ENCODE measurements at regions not wholly inside any gene's neighbourhood (a gene's known extent, or its start where the extent isn't known, plus 50 kb on each side); places are given as distances from the start of the nearest gene placed in this dataset.

- no TSS peak for BruUV-seq (replicated peaks)
- CTCF ChIA-PET = no interaction called here
Measured at GRCh38 chr9:95645579-95645978, 128.8 kb upstream of the PTCH1 start.

DNA sequence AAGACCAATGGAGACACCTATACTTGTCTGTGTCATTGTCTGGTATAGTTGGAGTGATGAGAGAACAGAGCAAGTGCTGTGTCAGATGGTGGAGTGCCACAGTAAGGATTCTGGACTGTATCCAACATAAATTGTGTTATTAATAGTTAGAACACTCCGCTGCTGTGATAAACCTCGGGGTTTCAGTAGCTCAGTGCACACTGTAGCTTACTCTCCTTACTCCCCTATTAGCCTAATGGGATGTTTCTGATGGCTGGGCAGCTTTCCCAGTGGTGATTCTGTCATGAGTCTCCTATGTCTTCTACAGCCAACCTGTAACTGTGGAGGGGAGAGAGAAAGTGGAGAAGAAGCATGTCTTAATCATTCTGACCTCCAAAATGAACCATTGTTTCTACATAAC, 127.6 kb upstream of the PTCH1 start:
- no peaks in the 10 kb centered on the region for H3K79me2 ChIP-seq (ENCODE audit: low read length)
- H3K9me3 ChIP-seq (ENCODE audit: low read length) = no peaks in the 10 kb centered on the region
- POLR2A ChIA-PET (ENCODE audit: unreplicated experiment) = no interaction called here
- no peaks in the 10 kb centered on the region for H3K36me3 ChIP-seq (ENCODE audit: low read depth, low read length)
- H3K9me2 ChIP-seq (replicated peaks; ENCODE audit: low read length) = no peaks in the 10 kb centered on the region
- no peak for TF ChIP-seq EZH2 (IDR thresholded peaks at IDR 0.05; ENCODE audit: low read length, unreplicated experiment)
- TF ChIP-seq, protein P1, sequence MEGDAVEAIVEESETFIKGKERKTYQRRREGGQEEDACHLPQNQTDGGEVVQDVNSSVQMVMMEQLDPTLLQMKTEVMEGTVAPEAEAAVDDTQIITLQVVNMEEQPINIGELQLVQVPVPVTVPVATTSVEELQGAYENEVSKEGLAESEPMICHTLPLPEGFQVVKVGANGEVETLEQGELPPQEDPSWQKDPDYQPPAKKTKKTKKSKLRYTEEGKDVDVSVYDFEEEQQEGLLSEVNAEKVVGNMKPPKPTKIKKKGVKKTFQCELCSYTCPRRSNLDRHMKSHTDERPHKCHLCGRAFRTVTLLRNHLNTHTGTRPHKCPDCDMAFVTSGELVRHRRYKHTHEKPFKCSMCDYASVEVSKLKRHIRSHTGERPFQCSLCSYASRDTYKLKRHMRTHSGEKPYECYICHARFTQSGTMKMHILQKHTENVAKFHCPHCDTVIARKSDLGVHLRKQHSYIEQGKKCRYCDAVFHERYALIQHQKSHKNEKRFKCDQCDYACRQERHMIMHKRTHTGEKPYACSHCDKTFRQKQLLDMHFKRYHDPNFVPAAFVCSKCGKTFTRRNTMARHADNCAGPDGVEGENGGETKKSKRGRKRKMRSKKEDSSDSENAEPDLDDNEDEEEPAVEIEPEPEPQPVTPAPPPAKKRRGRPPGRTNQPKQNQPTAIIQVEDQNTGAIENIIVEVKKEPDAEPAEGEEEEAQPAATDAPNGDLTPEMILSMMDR (conservative IDR thresholded peaks at IDR 0.05; ENCODE audit: low read depth, low read length) = no peak
- TF ChIP-seq EZH2phosphoT487 (IDR thresholded peaks at IDR 0.05; ENCODE audit: borderline replicate concordance, low read length) = no peak
- no peaks in the 10 kb centered on the region for H3K4me1 ChIP-seq (ENCODE audit: insufficient read depth, low read length)
- no peak for ATAC-seq
- intact Hi-C loops (cut with micrococcal nuclease) = no loop called here
- no peaks in the 10 kb centered on the region for H4K20me1 ChIP-seq (ENCODE audit: low read length)
- no peak overlapping the region for H3K4me2 ChIP-seq (ENCODE audit: low read length)
- no peak overlapping the region for H3K4me3 ChIP-seq (ENCODE audit: low read length)
- CTCF ChIA-PET = no interaction called here
- no peaks in the 10 kb centered on the region for H3F3A ChIP-seq (ENCODE audit: low read length, unreplicated experiment)
- no peak overlapping the region for H3K9ac ChIP-seq (ENCODE audit: low read length)
- no TSS peak for BruUV-seq (replicated peaks)
- H2AFZ ChIP-seq (ENCODE audit: low read length) = no peak overlapping the region
- DNase-seq = no peak
- H3K27ac ChIP-seq (ENCODE audit: low read length) = no peak overlapping the region
- peaks cover 14% of the 10 kb centered on the region for H3K27me3 ChIP-seq (ENCODE audit: low read length)

More at GRCh38 chr9:95645579-95645978, 128.8 kb upstream of the PTCH1 start:
- Histone ChIP-seq H3F3A (ENCODE audit: low read length, unreplicated experiment) (no peaks in the 10 kb centered on the region), H3K9me2 (replicated peaks; ENCODE audit: low read length) (no peaks in the 10 kb centered on the region), H3K27me3 (ENCODE audit: low read length) (peaks cover 2% of the 10 kb centered on the region; the same call in 1 of the 2 replicates), H3K4me3 (ENCODE audit: low read length) (no peak overlapping the region), H3K79me2 (ENCODE audit: low read length) (no peaks in the 10 kb centered on the region), H3K36me3 (ENCODE audit: low read depth, low read length) (no peaks in the 10 kb centered on the region), H3K4me2 (ENCODE audit: low read length) (no peak overlapping the region), H3K9me3 (ENCODE audit: low read length) (no peaks in the 10 kb centered on the region), H2AFZ (ENCODE audit: low read length) (no peak overlapping the region), H3K4me1 (ENCODE audit: insufficient read depth, low read length) (no peaks in the 10 kb centered on the region), H3K27ac (ENCODE audit: low read length) (no peak overlapping the region), H4K20me1 (ENCODE audit: low read length) (no peaks in the 10 kb centered on the region), H3K9ac (ENCODE audit: low read length) (no peak overlapping the region)
- no peak for DNase-seq
- POLR2A ChIA-PET (ENCODE audit: unreplicated experiment) = no interaction called here
- no peak for ATAC-seq
- TF ChIP-seq EZH2 (IDR thresholded peaks at IDR 0.05; ENCODE audit: low read length, unreplicated experiment) = no peak
- intact Hi-C loops (cut with micrococcal nuclease) = no loop called here

- no peaks in the 10 kb centered on the region for H3K4me1 ChIP-seq (ENCODE audit: insufficient read depth, low read length)
- no peaks in the 10 kb centered on the region for H3K9me2 ChIP-seq (replicated peaks; ENCODE audit: low read length)
- no TSS peak for BruUV-seq (replicated peaks)
- no peak overlapping the region for H3K9ac ChIP-seq (ENCODE audit: low read length)
- ATAC-seq = no peak
- no peaks in the 10 kb centered on the region for H4K20me1 ChIP-seq (ENCODE audit: low read length)
- DNase-seq = no peak
- H3K27me3 ChIP-seq (ENCODE audit: low read length) = peaks cover 17% of the 10 kb centered on the region
- H2AFZ ChIP-seq (ENCODE audit: low read length) = no peak overlapping the region
- no peaks in the 10 kb centered on the region for H3K79me2 ChIP-seq (ENCODE audit: low read length)
- H3F3A ChIP-seq (ENCODE audit: low read length, unreplicated experiment) = no peaks in the 10 kb centered on the region
- H3K4me3 ChIP-seq (ENCODE audit: low read length) = no peak overlapping the region
- TF ChIP-seq EZH2phosphoT487 (IDR thresholded peaks at IDR 0.05; ENCODE audit: borderline replicate concordance, low read length) (no peak), EZH2 (IDR thresholded peaks at IDR 0.05; ENCODE audit: low read length, unreplicated experiment) (no peak)
- TF ChIP-seq, protein P1 (conservative IDR thresholded peaks at IDR 0.05; ENCODE audit: low read depth, low read length) = no peak
- no peak overlapping the region for H3K4me2 ChIP-seq (ENCODE audit: low read length)
- no peaks in the 10 kb centered on the region for H3K9me3 ChIP-seq (ENCODE audit: low read length)
- H3K36me3 ChIP-seq (ENCODE audit: low read depth, low read length) = no peaks in the 10 kb centered on the region
- POLR2A ChIA-PET (ENCODE audit: unreplicated experiment) = no interaction called here
- CTCF ChIA-PET = no interaction called here
- intact Hi-C loops (cut with micrococcal nuclease) = no loop called here
- H3K27ac ChIP-seq (ENCODE audit: low read length) = no peak overlapping the region
Measured at GRCh38 chr9:95643619-95644018, 126.8 kb upstream of the PTCH1 start.

Measured in PC-3 (cell line).